GM12892 (cell line): ENCODE measurements at regions not wholly inside any gene's neighbourhood (a gene's known extent, or its start where the extent isn't known, plus 50 kb on each side); places are given as distances from the start of the nearest gene placed in this dataset.

Experiments
- DNase-seq: peaks from one replicate; pipeline ENCODE4 v3.0.0; 2011; ENCODE audit not compliant: insufficient read length
- FAIRE-seq: peaks from 2 replicates; lab custom pipeline; 2011; peaks lifted over from hg19 to GRCh38; lab: Jason Lieb, UNC
- POLR2A ChIP-seq: IDR thresholded peaks from 2 replicates; pipeline ENCODE4 v1.6.1; 2011; ENCODE audit warnings: low read depth, low read length, control low read depth
- POLR2AphosphoS5 ChIP-seq: IDR thresholded peaks from 2 replicates; pipeline ENCODE4 v1.6.1; 2011; ENCODE audit warnings: low read depth, low read length, control low read depth
- TAF1 ChIP-seq: IDR thresholded peaks from 2 replicates; pipeline ENCODE4 v1.6.1; 2011; ENCODE audit warnings: low read depth, mild to moderate bottlenecking, control low read depth, low read length, borderline replicate concordance

- TF ChIP-seq TAF1 (no peak), POLR2AphosphoS5 (no peak), POLR2A (no peak)
- FAIRE-seq, result no peak
- no peak for DNase-seq
These were observed 389.2 kb downstream of the TMEM182 start for GRCh38 chr2:103151046-103151445.

GRCh38 chr2:103152556-103152955 lies 390.7 kb downstream of the TMEM182 start:
- DNase-seq (no peak), FAIRE-seq (no peak)
- TF ChIP-seq POLR2A (no peak), POLR2AphosphoS5 (no peak), TAF1 (no peak)

- no peak for TF ChIP-seq POLR2A
- TF ChIP-seq TAF1, result no peak
- TF ChIP-seq POLR2AphosphoS5, result no peak
- no peak for FAIRE-seq
- no peak for DNase-seq
These were observed 391.9 kb downstream of the TMEM182 start for GRCh38 chr2:103153580-103154284.

- TF ChIP-seq POLR2AphosphoS5 (no peak), POLR2A (no peak), TAF1 (no peak)
- no peak for FAIRE-seq
- DNase-seq, result no peak
These were observed 393.5 kb downstream of the TMEM182 start for GRCh38 chr2:103155308-103155707.

- no peak for FAIRE-seq
- no peak for DNase-seq
- TF ChIP-seq POLR2AphosphoS5 (no peak), POLR2A (no peak), TAF1 (no peak)
These were observed 397.2 kb downstream of the TMEM182 start for GRCh38 chr2:103159018-103159417.

GRCh38 chr2:103161456-103162289 lies 399.8 kb downstream of the TMEM182 start:
- no peak for FAIRE-seq
- DNase-seq, result peak; percentile 19
- TF ChIP-seq TAF1 (no peak), POLR2AphosphoS5 (no peak), POLR2A (no peak)

- no peak for FAIRE-seq
- TF ChIP-seq POLR2A (no peak), POLR2AphosphoS5 (no peak), TAF1 (no peak)
- no peak for DNase-seq
These were observed 402.9 kb downstream of the TMEM182 start for GRCh38 chr2:103164748-103165147.

- FAIRE-seq (no peak), DNase-seq (no peak)
- no peak for TF ChIP-seq TAF1
- no peak for TF ChIP-seq POLR2AphosphoS5
- no peak for TF ChIP-seq POLR2A
These were observed 404.0 kb downstream of the TMEM182 start for GRCh38 chr2:103165836-103166235.

- FAIRE-seq (no peak), DNase-seq (no peak)
- TF ChIP-seq POLR2A (no peak), TAF1 (no peak), POLR2AphosphoS5 (no peak)
These were observed 404.9 kb downstream of the TMEM182 start for GRCh38 chr2:103166456-103167324.

- DNase-seq, result no peak
- TF ChIP-seq POLR2A (no peak), TAF1 (no peak), POLR2AphosphoS5 (no peak)
- FAIRE-seq, result no peak
These were observed 405.8 kb downstream of the TMEM182 start for GRCh38 chr2:103167599-103167998.

GRCh38 chr2:103169861-103170260 lies 408.0 kb downstream of the TMEM182 start:
- TF ChIP-seq TAF1 (no peak), POLR2A (no peak), POLR2AphosphoS5 (no peak)
- no peak for DNase-seq
- FAIRE-seq, result no peak

GRCh38 chr2:103172821-103173220 lies 411.0 kb downstream of the TMEM182 start:
- DNase-seq (no peak), FAIRE-seq (no peak)
- TF ChIP-seq POLR2AphosphoS5, result no peak
- TF ChIP-seq POLR2A, result no peak
- no peak for TF ChIP-seq TAF1
